ENCODE measurements at regions not wholly inside any gene's neighbourhood (a gene's known extent, or its start where the extent isn't known, plus 50 kb on each side); places are given as distances from the start of the nearest gene placed in this dataset.

- no peak overlapping the region for H3K18ac ChIP-seq (ENCODE audit: extremely low read depth, low read length)
- no peaks in the 10 kb centered on the region for H3K36me3 ChIP-seq (ENCODE audit: control insufficient read depth in 2 of 4, insufficient read depth in 4 of 4, low read length in 3 of 4)
- no peak overlapping the region for H2AK5ac ChIP-seq (ENCODE audit: low read depth, low read length)
- no peak overlapping the region for H3K23ac ChIP-seq (ENCODE audit: insufficient read length)
- H2BK12ac ChIP-seq (ENCODE audit: low read depth, low read length) = no peak overlapping the region
- no peaks in the 10 kb centered on the region for H4K20me1 ChIP-seq (replicated peaks in 1 of 2; ENCODE audit: control insufficient read depth in 1 of 2, insufficient read depth in 2 of 2, low read length in 2 of 2)
- no peak overlapping the region for H4K8ac ChIP-seq (ENCODE audit: extremely low read depth, insufficient read depth, low read length)
- no peak overlapping the region for H2BK20ac ChIP-seq (ENCODE audit: low read length)
- FAIRE-seq (no peak), DNase-seq (ENCODE audit: low read depth in 1 of 2, low spot score in 2 of 2) (no peak)
- no peaks in the 10 kb centered on the region; the same call in 1 of the 2 replicates for H3K23me2 ChIP-seq (ENCODE audit: low read depth, low read length)
- no peak overlapping the region for H3K9ac ChIP-seq (replicated peaks in 1 of 4; ENCODE audit: extremely low read depth in 1 of 4, low read depth in 3 of 4, low read length in 3 of 4)
- H4K91ac ChIP-seq (replicated peaks; ENCODE audit: insufficient read length, low read length) = no peak overlapping the region
- H3K27ac ChIP-seq (ENCODE audit: low read depth, low read length) = no peak overlapping the region
- H3K4ac ChIP-seq (replicated peaks; ENCODE audit: insufficient read length, low read depth, low read length) = no peak overlapping the region
- no peak overlapping the region for H3K14ac ChIP-seq (ENCODE audit: insufficient read length)
- no peaks in the 10 kb centered on the region for H3K79me1 ChIP-seq (ENCODE audit: low read depth, low read length)
- no peaks in the 10 kb centered on the region for H3K79me2 ChIP-seq (ENCODE audit: control insufficient read depth in 1 of 2, insufficient read depth in 2 of 2, low read length in 2 of 2)
- ChIA-PET POLR2A (ENCODE audit: partially characterized antibody) (no interaction called here), CTCF (ENCODE audit: partially characterized antibody) (no interaction called here)
- H2BK15ac ChIP-seq (ENCODE audit: low read length) = no peak overlapping the region
- H3K4me3 ChIP-seq (ENCODE audit: extremely low read depth in 1 of 4, insufficient read depth in 2 of 4, low read depth in 3 of 4, low read length in 4 of 4) = no peak overlapping the region
- H3K4me2 ChIP-seq (ENCODE audit: insufficient read depth in 1 of 2, low read depth in 2 of 2, low read length in 2 of 2) = no peak overlapping the region
- no peak overlapping the region for H4K5ac ChIP-seq (ENCODE audit: insufficient read length, low read depth, low read length)
- H3K9me3 ChIP-seq (ENCODE audit: insufficient read depth in 2 of 2, low read depth in 1 of 2, low read length in 1 of 2) = no peaks in the 10 kb centered on the region
- H2AFZ ChIP-seq (ENCODE audit: low read length) = no peak overlapping the region
- no peak overlapping the region for H2BK120ac ChIP-seq (replicated peaks; ENCODE audit: low read depth, low read length)
- H3K4me1 ChIP-seq (replicated peaks in 1 of 4; ENCODE audit: control insufficient read depth in 3 of 4, insufficient read depth in 4 of 4, low read length in 3 of 4) = no peaks in the 10 kb centered on the region
- WGBS, 2 experiments (ENCODE audit: extremely low coverage in 1 of 2, insufficient coverage in 1 of 2, insufficient read length in 1 of 2, insufficient replicate concordance in 2 of 2, low coverage in 1 of 2, low lambda C conversion rate in 2 of 2, missing lambda C conversion rate in 1 of 2) = 96% methylated on average over 4 of the region's 4 CpGs; no CpG with 5 or more reads in 1 of the 2 experiments
- H3K27me3 ChIP-seq (replicated peaks in 1 of 4; ENCODE audit: control insufficient read depth in 3 of 4, extremely low read depth in 1 of 4, insufficient read depth in 3 of 4, low read length in 3 of 4) = no peaks in the 10 kb centered on the region
- H3K56ac ChIP-seq (replicated peaks; ENCODE audit: insufficient read length, low read depth, low read length) = no peak overlapping the region
- no peak overlapping the region for H2BK5ac ChIP-seq (ENCODE audit: low read depth, low read length)
- TF ChIP-seq TBP (IDR thresholded peaks at IDR 0.05; ENCODE audit: low read depth, low read length) (no peak), BACH1 (IDR thresholded peaks at IDR 0.05; ENCODE audit: low read length) (no peak), RAD21 (IDR thresholded peaks at IDR 0.05 in 1 of 2, conservative IDR thresholded peaks at IDR 0.05 in 1 of 2; ENCODE audit: low read depth in 2 of 2, low read length in 2 of 2) (no peak), SP1 (IDR thresholded peaks at IDR 0.05; ENCODE audit: low read depth, low read length) (no peak), MAFK (IDR thresholded peaks at IDR 0.05; ENCODE audit: low read depth, low read length) (no peak), HDAC6 (IDR thresholded peaks at IDR 0.05; ENCODE audit: low read depth, low read length) (no peak), SAP30 (IDR thresholded peaks at IDR 0.05; ENCODE audit: insufficient read depth, insufficient replicate concordance, low read length) (no peak), RFX5 (IDR thresholded peaks at IDR 0.05; ENCODE audit: borderline replicate concordance, low read depth, low read length) (no peak), POLR2AphosphoS5 (IDR thresholded peaks at IDR 0.05; ENCODE audit: low read depth, low read length) (no peak), ATF2 (IDR thresholded peaks at IDR 0.05; ENCODE audit: low read length) (no peak), NRF1 (IDR thresholded peaks at IDR 0.05; ENCODE audit: low read depth, low read length) (no peak), TCF12 (IDR thresholded peaks at IDR 0.05; ENCODE audit: low read depth, low read length) (no peak), CBX5 (IDR thresholded peaks at IDR 0.05; ENCODE audit: low read depth, low read length) (no peak)
Measured at GRCh38 chr18:40738321-40738880, 1216.6 kb upstream of the PIK3C3 start.

All from H1 (cell line).